Activated B cell treated with CpG ODN at 0.5 μM for 24 hours (primary cell): ENCODE measurements at regions not wholly inside any gene's neighbourhood (a gene's known extent, or its start where the extent isn't known, plus 50 kb on each side); places are given as distances from the start of the nearest gene placed in this dataset.

Experiments
- ATAC-seq: fragments of 200-7000 bp; cut with Tn5 transposase; one replicate; pipeline ENCODE4 v1.10.0; 2021; ENCODE audit warnings: low read depth, mild to moderate bottlenecking, moderate library complexity
- CTCF ChIA-PET: fragments of 350-600 bp; sonication (Branson Sonifier 250); formaldehyde crosslinking; loops from one replicate; lab custom pipeline; 2021; ENCODE audit warnings: antibody characterized with exemption; lab: Charles Lee
- POLR2A ChIA-PET: fragments of 350-600 bp; sonication (Branson Sonifier 250); formaldehyde crosslinking; loops from one replicate; lab custom pipeline; 2021; ENCODE audit warnings: antibody characterized with exemption; lab: Charles Lee
- DNase-seq: peaks from one replicate; pipeline ENCODE4 v3.0.0; 2022
- H3K27ac Mint-ChIP-seq: one replicate; pipeline ENCODE4 v1.8.0; 2020; ENCODE audit warnings: mixed read lengths
- H3K27me3 Mint-ChIP-seq: one replicate; pipeline ENCODE4 v1.8.0; 2021; ENCODE audit warnings: mixed read lengths
- H3K36me3 Mint-ChIP-seq: one replicate; pipeline ENCODE4 v1.8.0; 2021; ENCODE audit warnings: low read depth, mixed read lengths
- H3K4me1 Mint-ChIP-seq: one replicate; pipeline ENCODE4 v1.8.0; 2021; ENCODE audit warnings: mixed read lengths
- H3K4me3 Mint-ChIP-seq: one replicate; pipeline ENCODE4 v1.8.0; 2020; ENCODE audit warnings: mild to moderate bottlenecking, mixed read lengths
- H3K9me3 Mint-ChIP-seq: one replicate; pipeline ENCODE4 v1.8.0; 2020; ENCODE audit warnings: mixed read lengths
- intact Hi-C: fragments of 100-400 bp; cut with micrococcal nuclease; formaldehyde crosslinking; loops from one replicate; pipeline ENCODE4 v1.15.1; 2024
- TF ChIP-seq, protein P1 (sequence below): fragments of 200-600 bp; IDR thresholded peaks from one replicate; pipeline ENCODE4 v1.8.0; 2022; ENCODE audit warnings: antibody characterized with exemption, mild to moderate bottlenecking

DNA sequence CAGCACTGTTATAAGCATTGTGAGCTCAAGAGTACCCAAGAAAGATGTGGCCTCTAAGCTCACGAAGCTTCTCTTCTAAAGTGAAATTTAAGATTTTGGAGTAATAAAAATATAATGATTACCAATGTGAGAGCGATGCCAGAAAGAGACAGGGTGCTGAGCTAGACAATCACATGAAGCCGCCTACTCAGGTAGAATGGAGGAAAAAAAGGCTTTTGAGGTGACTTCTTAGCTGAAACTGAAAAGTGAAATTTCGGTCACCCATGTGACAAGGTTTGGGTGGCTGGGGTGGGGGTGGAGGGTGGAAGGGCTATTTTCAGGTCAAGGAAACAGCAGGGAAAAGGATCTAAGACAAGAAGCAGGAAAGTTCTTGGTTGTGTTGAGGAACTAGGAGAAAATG lies 388.2 kb upstream of the WWC1 start:
- ATAC-seq (no peak), DNase-seq (no peak)
- H3K9me3 Mint-ChIP-seq = no peaks in the 10 kb centered on the region
- no peak overlapping the region for H3K4me3 Mint-ChIP-seq
- CTCF ChIA-PET = no interaction called here
- H3K27me3 Mint-ChIP-seq = no peaks in the 10 kb centered on the region
- intact Hi-C loops = no loop called here
- H3K36me3 Mint-ChIP-seq = no peaks in the 10 kb centered on the region
- TF ChIP-seq, protein P1, sequence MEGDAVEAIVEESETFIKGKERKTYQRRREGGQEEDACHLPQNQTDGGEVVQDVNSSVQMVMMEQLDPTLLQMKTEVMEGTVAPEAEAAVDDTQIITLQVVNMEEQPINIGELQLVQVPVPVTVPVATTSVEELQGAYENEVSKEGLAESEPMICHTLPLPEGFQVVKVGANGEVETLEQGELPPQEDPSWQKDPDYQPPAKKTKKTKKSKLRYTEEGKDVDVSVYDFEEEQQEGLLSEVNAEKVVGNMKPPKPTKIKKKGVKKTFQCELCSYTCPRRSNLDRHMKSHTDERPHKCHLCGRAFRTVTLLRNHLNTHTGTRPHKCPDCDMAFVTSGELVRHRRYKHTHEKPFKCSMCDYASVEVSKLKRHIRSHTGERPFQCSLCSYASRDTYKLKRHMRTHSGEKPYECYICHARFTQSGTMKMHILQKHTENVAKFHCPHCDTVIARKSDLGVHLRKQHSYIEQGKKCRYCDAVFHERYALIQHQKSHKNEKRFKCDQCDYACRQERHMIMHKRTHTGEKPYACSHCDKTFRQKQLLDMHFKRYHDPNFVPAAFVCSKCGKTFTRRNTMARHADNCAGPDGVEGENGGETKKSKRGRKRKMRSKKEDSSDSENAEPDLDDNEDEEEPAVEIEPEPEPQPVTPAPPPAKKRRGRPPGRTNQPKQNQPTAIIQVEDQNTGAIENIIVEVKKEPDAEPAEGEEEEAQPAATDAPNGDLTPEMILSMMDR = no peak
- no peaks in the 10 kb centered on the region for H3K4me1 Mint-ChIP-seq
- H3K27ac Mint-ChIP-seq = no peak overlapping the region
- POLR2A ChIA-PET = no interaction called here

DNA sequence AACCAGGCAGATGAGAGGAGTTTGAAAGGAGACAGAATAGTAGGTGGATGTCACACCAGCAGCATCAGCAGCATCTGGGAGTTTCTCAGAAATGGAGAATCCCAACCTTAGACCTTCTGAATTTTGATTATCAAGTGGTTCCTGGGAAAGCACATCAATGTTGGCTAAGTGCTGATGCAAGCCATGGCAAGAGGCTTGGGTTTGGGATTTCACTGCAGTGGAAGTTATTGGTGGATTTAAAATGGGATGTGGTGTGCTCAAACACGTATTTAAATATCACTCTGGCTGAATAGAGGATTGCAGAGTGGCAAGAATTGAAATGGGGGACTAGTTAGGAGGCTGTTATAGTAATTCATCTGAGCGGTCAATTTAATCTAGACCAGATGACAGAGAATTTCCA lies 387.8 kb upstream of the WWC1 start:
- TF ChIP-seq, protein P1 = no peak
- intact Hi-C loops = no loop called here
- H3K4me1 Mint-ChIP-seq = no peaks in the 10 kb centered on the region
- CTCF ChIA-PET = no interaction called here
- H3K27ac Mint-ChIP-seq = no peak overlapping the region
- ATAC-seq (no peak), DNase-seq (no peak)
- H3K36me3 Mint-ChIP-seq = no peaks in the 10 kb centered on the region
- no peak overlapping the region for H3K4me3 Mint-ChIP-seq
- POLR2A ChIA-PET = no interaction called here
- no peaks in the 10 kb centered on the region for H3K27me3 Mint-ChIP-seq
- H3K9me3 Mint-ChIP-seq = no peaks in the 10 kb centered on the region

DNA sequence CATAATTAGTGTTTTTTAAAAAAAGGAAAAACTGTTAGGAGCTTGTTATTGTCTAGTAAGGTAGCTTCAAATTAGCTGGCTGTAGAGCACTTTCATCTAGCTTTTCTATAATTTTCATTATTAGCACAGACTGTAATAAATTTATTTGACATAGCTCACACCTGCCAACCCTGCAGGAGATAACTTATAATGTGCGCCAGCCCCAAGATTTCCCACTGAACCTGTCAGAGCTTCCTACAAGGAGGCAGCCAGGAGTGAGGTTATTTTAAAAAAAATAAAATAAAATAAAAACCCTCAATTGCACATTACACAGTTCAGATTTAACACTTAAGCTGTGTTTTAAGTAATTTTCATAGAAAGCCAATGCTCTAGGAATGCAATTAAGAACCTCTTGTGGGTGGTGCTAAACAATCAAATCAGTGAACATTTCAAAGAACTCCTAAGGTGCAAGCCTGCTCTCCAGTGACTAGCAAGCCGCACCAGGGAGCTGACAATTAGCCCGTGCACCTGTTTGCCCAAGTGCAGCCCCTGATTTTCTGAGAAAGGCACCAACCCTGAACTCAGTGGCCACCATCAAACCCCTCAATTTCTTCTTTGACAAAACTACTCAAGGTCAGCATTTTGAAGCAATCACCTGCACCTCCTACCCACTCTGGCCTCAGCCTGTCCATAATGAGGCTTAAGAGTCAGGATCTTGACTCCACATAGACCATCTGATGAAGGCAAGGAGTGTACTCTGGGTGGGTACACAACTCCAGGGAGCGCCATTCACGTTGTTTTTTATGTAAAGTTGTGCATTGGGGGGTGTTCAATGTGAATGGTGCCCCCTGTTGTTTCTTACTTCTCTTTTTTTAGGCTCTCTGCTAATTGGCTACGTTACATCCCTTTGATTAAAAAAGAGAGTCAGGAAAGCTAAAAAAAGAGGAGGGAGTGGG lies 385.3 kb upstream of the WWC1 start:
- Mint-ChIP-seq H3K27ac (no peak overlapping the region), H3K27me3 (no peaks in the 10 kb centered on the region), H3K36me3 (no peaks in the 10 kb centered on the region), H3K4me1 (no peaks in the 10 kb centered on the region), H3K4me3 (no peak overlapping the region), H3K9me3 (no peaks in the 10 kb centered on the region)
- intact Hi-C loops = no loop called here
- ATAC-seq = no peak
- POLR2A ChIA-PET = no interaction called here
- CTCF ChIA-PET = no interaction called here
- TF ChIP-seq, protein P1 = no peak
- DNase-seq = no peak

DNA sequence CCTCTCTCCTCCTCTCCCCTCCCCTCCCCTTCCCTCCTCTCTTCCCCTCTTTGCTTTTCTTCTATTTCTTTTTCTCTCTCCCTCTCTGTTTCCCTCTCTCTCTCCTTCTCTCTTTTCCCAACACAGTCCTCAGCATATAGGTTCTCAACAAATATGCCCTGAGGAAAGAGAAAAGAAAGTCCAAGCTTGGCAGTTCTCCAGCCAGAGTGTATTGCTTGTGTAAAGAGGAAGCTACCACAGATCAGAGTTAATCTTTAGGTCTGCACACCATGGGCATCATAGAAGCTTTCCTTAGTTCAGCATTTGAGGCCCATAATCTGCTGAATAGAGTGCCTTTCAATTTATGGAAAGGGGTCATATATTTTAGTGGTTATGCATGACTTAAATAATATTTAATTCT lies 382.8 kb upstream of the WWC1 start:
- ATAC-seq = no peak
- CTCF ChIA-PET = no interaction called here
- intact Hi-C loops = no loop called here
- POLR2A ChIA-PET = no interaction called here
- TF ChIP-seq, protein P1 = no peak
- H3K4me1 Mint-ChIP-seq = no peaks in the 10 kb centered on the region
- no peaks in the 10 kb centered on the region for H3K27me3 Mint-ChIP-seq
- H3K4me3 Mint-ChIP-seq = no peak overlapping the region
- DNase-seq = no peak
- H3K9me3 Mint-ChIP-seq = no peaks in the 10 kb centered on the region
- no peaks in the 10 kb centered on the region for H3K36me3 Mint-ChIP-seq
- H3K27ac Mint-ChIP-seq = no peak overlapping the region

DNA sequence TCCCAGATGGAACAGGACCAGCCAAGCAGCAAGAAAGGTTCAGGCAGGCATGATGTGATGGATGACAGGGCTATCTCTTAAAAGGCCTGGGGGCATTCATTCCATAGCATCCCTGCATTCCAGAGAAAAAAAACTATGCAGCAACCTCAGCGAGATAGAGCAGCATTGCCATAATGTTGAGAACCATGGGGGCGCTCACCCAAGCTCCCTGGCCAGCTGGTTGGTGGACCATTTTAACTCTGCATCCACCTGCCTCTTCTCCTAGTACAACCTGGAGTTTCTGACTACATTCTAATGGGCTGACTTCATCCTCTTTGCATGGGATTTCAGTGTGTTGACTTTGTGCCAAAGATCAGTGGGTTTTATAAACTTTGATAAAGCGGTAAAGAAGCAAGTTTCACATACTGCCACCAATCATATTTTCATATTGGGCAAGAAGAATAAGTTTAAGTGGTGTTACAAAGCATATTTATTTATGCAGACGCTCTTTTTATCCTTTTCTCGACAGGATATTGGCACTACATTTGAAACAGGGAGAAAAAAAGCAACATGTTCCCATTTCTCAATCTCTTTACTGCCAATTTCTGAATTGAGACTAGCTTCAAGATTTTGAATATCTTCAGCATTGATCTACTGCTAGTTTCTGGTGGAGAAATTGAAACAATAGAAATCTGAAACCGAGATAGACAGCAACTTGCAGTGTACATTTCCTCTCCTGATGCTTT lies 378.3 kb upstream of the WWC1 start:
- Mint-ChIP-seq H3K9me3 (no peaks in the 10 kb centered on the region), H3K27ac (no peak overlapping the region), H3K4me3 (no peak overlapping the region), H3K4me1 (no peaks in the 10 kb centered on the region), H3K27me3 (no peaks in the 10 kb centered on the region), H3K36me3 (no peaks in the 10 kb centered on the region)
- DNase-seq (no peak), ATAC-seq (no peak)
- POLR2A ChIA-PET = no interaction called here
- TF ChIP-seq, protein P1 = no peak
- CTCF ChIA-PET = no interaction called here
- intact Hi-C loops = no loop called here
